ENCODE measurements at regions not wholly inside any gene's neighbourhood (a gene's known extent, or its start where the extent isn't known, plus 50 kb on each side); places are given as distances from the start of the nearest gene placed in this dataset.

- TF ChIP-seq MXI1 (IDR thresholded peaks at IDR 0.05; ENCODE audit: borderline replicate concordance, low read depth, low read length) (no peak), CTCF (conservative IDR thresholded peaks at IDR 0.05; ENCODE audit: low read depth, low read length) (no peak), MAFK (IDR thresholded peaks at IDR 0.05; ENCODE audit: low read depth, low read length) (no peak), MAZ (IDR thresholded peaks at IDR 0.05; ENCODE audit: borderline replicate concordance, low read depth, low read length) (no peak), POLR2A (IDR thresholded peaks at IDR 0.05; ENCODE audit: low read depth, low read length) (no peak), RFX5 (IDR thresholded peaks at IDR 0.05; ENCODE audit: low read depth, low read length) (no peak), ELK1 (IDR thresholded peaks at IDR 0.05; ENCODE audit: borderline replicate concordance, low read depth, low read length) (no peak), SMC3 (IDR thresholded peaks at IDR 0.05; ENCODE audit: low read depth, low read length) (no peak), NFE2L2 (IDR thresholded peaks at IDR 0.05; ENCODE audit: low read depth, low read length) (no peak), USF2 (IDR thresholded peaks at IDR 0.05; ENCODE audit: low read depth, low read length) (no peak), BHLHE40 (IDR thresholded peaks at IDR 0.05; ENCODE audit: low read depth, low read length) (no peak), FOS (IDR thresholded peaks at IDR 0.05; ENCODE audit: low read depth, low read length) (no peak), CHD1 (IDR thresholded peaks at IDR 0.05; ENCODE audit: low read depth, low read length) (no peak)
These were observed 634.6 kb downstream of the SLC6A15 start for GRCh38 chr12:84277986-84278385.

All from IMR-90 (cell line).